ENCODE measurements at regions not wholly inside any gene's neighbourhood (a gene's known extent, or its start where the extent isn't known, plus 50 kb on each side); places are given as distances from the start of the nearest gene placed in this dataset.

DNA sequence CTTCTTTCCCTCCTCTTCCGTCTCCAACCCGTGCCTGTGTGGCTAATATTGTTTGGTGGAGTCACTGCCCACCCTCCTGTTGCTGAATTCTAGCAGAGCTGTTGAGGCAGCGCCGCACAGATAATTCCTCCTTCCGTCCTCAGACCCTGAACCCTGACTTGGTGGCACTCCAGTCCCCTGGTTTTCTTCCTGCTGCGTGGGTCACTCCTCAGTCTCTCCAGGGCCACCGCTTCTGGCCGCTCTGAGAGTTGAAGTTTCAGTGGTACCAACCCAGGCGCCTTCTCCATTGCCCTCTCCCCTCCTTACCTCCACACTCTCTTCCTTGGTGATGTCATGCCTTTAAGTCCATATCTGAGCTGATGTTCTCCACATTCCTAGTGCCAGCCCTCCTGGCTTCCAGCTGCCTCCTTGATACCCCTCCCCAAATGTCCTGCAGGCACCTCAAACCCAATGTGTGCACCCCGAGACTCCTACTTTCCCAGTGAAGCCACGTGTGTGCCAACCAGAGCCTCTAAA lies 54.5 kb upstream of the RASD2 start:
- TF ChIP-seq, protein P1, sequence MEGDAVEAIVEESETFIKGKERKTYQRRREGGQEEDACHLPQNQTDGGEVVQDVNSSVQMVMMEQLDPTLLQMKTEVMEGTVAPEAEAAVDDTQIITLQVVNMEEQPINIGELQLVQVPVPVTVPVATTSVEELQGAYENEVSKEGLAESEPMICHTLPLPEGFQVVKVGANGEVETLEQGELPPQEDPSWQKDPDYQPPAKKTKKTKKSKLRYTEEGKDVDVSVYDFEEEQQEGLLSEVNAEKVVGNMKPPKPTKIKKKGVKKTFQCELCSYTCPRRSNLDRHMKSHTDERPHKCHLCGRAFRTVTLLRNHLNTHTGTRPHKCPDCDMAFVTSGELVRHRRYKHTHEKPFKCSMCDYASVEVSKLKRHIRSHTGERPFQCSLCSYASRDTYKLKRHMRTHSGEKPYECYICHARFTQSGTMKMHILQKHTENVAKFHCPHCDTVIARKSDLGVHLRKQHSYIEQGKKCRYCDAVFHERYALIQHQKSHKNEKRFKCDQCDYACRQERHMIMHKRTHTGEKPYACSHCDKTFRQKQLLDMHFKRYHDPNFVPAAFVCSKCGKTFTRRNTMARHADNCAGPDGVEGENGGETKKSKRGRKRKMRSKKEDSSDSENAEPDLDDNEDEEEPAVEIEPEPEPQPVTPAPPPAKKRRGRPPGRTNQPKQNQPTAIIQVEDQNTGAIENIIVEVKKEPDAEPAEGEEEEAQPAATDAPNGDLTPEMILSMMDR (IDR thresholded peaks at IDR 0.05): no peak
- TF ChIP-seq POLR2A (IDR thresholded peaks at IDR 0.05) (no peak), POLR2AphosphoS5 (IDR thresholded peaks at IDR 0.05) (no peak)

All from stomach (tissue), 4 donors.